MCF 10A (cell line): ENCODE measurements at regions not wholly inside any gene's neighbourhood (a gene's known extent, or its start where the extent isn't known, plus 50 kb on each side); places are given as distances from the start of the nearest gene placed in this dataset.
"Not testable (repeated sequence)": the region's sequence is repeated elsewhere in the genome, so short reads cannot be mapped to it uniquely, and the experiment has no call there.

Experiments used
- BruUV-seq: library from RNA; stranded (reverse); fragments of 400-500 nt; replicated peaks from 2 replicates; lab custom pipeline; 2021; lab: Mats Ljungman, UMichigan
- CTCF ChIA-PET: fragments of 300-600 bp; sonication (Branson Sonifier 250); formaldehyde crosslinking; extraction: SDS; loops from one replicate; lab custom pipeline; 2021; ENCODE audit warnings: antibody characterized with exemption, inconsistent platforms; lab: Yijun Ruan, JAX
- POLR2A ChIA-PET: fragments of 300-600, 350-650 bp; sonication (Branson Sonifier 250); formaldehyde crosslinking; extraction: SDS; loops from one replicate; lab custom pipeline; 2020; ENCODE audit warnings: antibody characterized with exemption, inconsistent platforms; lab: Yijun Ruan, JAX
- DNase-seq: peaks from one replicate; pipeline ENCODE4 v3.0.0-alpha.2; 2018; ENCODE audit not compliant: unreplicated experiment
- H3K27ac Mint-ChIP-seq: one replicate; pipeline ENCODE4 v1.8.0; 2022; ENCODE audit warnings: mild to moderate bottlenecking, low read depth, mixed read lengths; ENCODE audit not compliant: unreplicated experiment
- H3K27me3 Mint-ChIP-seq: one replicate; pipeline ENCODE4 v1.8.0; 2022; ENCODE audit warnings: mixed read lengths; ENCODE audit not compliant: insufficient read depth, unreplicated experiment
- H3K36me3 Mint-ChIP-seq: one replicate; pipeline ENCODE4 v1.8.0; 2022; ENCODE audit warnings: mild to moderate bottlenecking, moderate library complexity, mixed read lengths; ENCODE audit not compliant: insufficient read depth, unreplicated experiment
- H3K4me1 Mint-ChIP-seq: one replicate; pipeline ENCODE4 v1.8.0; 2022; ENCODE audit warnings: mixed read lengths; ENCODE audit not compliant: insufficient read depth, unreplicated experiment
- H3K4me3 Mint-ChIP-seq: one replicate; pipeline ENCODE4 v1.8.0; 2022; ENCODE audit warnings: mild to moderate bottlenecking, moderate library complexity, mixed read lengths; ENCODE audit not compliant: unreplicated experiment
- H3K9me3 Mint-ChIP-seq: one replicate; pipeline ENCODE4 v1.8.0; 2022; ENCODE audit warnings: mixed read lengths; ENCODE audit not compliant: unreplicated experiment
- intact Hi-C: fragments of 100-400 bp; cut with micrococcal nuclease; formaldehyde crosslinking; loops from 2 replicates; pipeline ENCODE4 v1.14.1; 2022
- TF ChIP-seq, protein P1 (sequence below): fragments of 200-600 bp; IDR thresholded peaks from one replicate; pipeline ENCODE4 v1.8.0; 2022; ENCODE audit warnings: antibody characterized with exemption, mild to moderate bottlenecking; ENCODE audit not compliant: unreplicated experiment

DNA sequence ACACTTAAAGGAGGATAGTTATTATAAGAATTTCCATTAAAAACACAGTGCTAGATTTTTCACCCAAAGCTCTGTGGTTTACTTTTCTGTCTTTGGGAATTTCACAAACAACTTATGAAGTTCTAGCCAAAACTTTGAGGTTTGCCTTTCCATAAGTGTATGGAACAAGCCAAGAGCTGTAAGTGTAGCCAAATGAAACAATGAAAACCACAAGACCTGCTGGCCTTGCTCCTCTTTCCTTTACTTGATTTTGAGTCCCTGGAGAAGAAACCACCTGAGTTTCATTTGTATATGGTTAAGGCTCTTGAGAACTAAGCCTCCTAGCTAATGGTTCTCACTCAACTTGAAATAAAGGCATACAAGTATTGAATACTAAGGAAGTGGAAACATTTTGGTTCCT, 365.3 kb upstream of the EPHA3 start:
- no peaks in the 10 kb centered on the region for H3K9me3 Mint-ChIP-seq
- no TSS peak for BruUV-seq
- peaks cover 6% of the 10 kb centered on the region for H3K4me1 Mint-ChIP-seq
- H3K36me3 Mint-ChIP-seq: no peaks in the 10 kb centered on the region
- CTCF ChIA-PET: interaction anchor here (0.6 to 0.7 kb wide), 2 partner anchors 23 to 523 kb away, joined by 3 read pairs; no protein-coding TSS in a partner anchor
- DNase-seq: peak; percentile 16
- intact Hi-C loops: no loop called here
- no peak overlapping the region for H3K27ac Mint-ChIP-seq
- H3K27me3 Mint-ChIP-seq: no peaks in the 10 kb centered on the region
- POLR2A ChIA-PET: interaction anchor here (0.5 to 1.2 kb wide), 2 partner anchors 19 to 64 kb away, joined by 3 to 4 read pairs; no protein-coding TSS in a partner anchor
- TF ChIP-seq, protein P1, sequence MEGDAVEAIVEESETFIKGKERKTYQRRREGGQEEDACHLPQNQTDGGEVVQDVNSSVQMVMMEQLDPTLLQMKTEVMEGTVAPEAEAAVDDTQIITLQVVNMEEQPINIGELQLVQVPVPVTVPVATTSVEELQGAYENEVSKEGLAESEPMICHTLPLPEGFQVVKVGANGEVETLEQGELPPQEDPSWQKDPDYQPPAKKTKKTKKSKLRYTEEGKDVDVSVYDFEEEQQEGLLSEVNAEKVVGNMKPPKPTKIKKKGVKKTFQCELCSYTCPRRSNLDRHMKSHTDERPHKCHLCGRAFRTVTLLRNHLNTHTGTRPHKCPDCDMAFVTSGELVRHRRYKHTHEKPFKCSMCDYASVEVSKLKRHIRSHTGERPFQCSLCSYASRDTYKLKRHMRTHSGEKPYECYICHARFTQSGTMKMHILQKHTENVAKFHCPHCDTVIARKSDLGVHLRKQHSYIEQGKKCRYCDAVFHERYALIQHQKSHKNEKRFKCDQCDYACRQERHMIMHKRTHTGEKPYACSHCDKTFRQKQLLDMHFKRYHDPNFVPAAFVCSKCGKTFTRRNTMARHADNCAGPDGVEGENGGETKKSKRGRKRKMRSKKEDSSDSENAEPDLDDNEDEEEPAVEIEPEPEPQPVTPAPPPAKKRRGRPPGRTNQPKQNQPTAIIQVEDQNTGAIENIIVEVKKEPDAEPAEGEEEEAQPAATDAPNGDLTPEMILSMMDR: no peak
- no peak overlapping the region for H3K4me3 Mint-ChIP-seq

DNA sequence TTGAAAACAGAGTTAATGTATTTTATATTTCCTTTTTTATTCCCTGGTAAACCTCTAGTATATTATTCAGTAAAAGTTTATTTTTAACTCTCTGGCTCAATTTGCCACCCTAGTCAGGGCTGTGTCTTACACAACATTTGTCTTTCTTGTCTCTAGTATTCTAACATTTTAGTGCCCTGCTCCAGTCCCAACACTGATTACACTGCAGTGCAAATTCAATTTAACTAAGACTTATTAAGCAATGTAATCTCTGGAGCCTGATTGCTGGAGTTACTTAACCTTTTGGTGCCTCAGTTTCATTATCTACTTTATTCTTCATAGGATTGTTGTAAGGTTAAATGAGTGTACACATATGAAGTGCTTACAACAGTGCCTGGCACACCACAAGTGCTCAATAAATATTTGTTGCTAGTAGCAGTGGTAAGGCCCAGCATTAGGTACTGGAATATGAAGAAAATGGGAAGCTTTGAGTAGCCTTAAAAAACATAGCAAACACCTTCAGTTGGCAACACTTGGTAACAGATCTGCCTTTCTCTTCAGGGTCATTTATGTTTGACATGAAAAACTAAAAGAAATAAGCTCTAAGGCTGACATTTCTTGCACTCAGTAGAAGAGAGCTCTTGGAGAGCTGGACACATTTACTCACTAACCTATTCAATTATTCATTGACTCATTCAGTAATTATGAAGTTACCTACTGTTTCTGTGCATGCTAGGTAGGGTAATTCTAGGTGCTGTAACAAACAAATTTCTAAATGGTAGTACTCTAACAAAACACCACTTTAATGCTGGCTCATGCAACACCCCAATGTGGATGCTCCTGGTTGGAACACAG, 364.5 kb upstream of the EPHA3 start:
- intact Hi-C loops: no loop called here
- BruUV-seq: no TSS peak
- DNase-seq: no peak
- POLR2A ChIA-PET: interaction anchor here (0.7 to 1.2 kb wide), 2 partner anchors 13 to 18 kb away, joined by 3 to 4 read pairs; no protein-coding TSS in a partner anchor
- no peak overlapping the region for H3K4me3 Mint-ChIP-seq
- peaks cover 2% of the 10 kb centered on the region for H3K9me3 Mint-ChIP-seq
- no peaks in the 10 kb centered on the region for H3K27me3 Mint-ChIP-seq
- TF ChIP-seq, protein P1: no peak
- H3K4me1 Mint-ChIP-seq: peaks cover 6% of the 10 kb centered on the region
- CTCF ChIA-PET: no interaction called here
- no peaks in the 10 kb centered on the region for H3K36me3 Mint-ChIP-seq
- H3K27ac Mint-ChIP-seq: no peak overlapping the region

DNA sequence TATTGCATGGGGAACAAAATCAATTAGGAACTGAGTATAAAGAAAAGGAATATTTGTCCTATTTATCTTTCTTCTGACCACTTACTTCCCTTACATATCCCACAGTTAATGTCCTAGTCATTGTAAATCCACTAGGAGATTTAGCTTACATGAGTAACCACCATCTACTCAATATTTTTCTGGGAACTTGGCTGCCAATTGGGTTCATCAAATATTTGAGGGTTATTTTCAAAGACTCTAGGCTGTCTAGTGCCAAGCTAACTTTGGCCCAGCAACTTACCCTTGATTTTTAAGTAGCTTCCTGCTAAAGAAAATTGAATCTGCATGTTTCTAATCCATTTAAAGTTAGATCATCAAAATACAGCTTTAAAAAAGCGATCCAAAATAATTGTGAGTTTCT, 362.5 kb upstream of the EPHA3 start:
- BruUV-seq: no TSS peak
- H3K4me1 Mint-ChIP-seq: peaks cover 6% of the 10 kb centered on the region
- POLR2A ChIA-PET: no interaction called here
- H3K4me3 Mint-ChIP-seq: no peak overlapping the region
- H3K36me3 Mint-ChIP-seq: no peaks in the 10 kb centered on the region
- H3K27ac Mint-ChIP-seq: no peak overlapping the region
- H3K9me3 Mint-ChIP-seq: peaks cover 8% of the 10 kb centered on the region
- TF ChIP-seq, protein P1: no peak
- intact Hi-C loops: no loop called here
- CTCF ChIA-PET: no interaction called here
- no peaks in the 10 kb centered on the region for H3K27me3 Mint-ChIP-seq
- DNase-seq: no peak

DNA sequence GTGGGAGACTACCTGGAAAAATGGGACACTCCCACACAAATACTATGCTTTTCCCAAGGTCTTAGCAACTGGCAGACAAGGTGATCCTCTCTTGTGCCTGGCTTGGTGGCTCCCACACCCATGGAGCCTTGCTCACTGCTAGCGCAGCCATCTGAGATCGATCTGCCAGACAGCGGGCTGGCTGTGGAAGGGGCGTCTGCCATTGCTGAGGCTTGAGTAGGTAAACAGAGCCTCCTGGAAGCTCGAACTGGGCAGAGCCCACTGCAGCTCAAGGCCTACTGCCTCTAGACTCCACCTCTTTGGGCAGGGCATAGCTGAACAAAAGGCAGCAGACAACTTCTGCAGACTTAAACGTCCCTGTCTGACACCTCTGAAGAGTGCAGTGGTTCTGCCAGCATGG, 360.3 kb upstream of the EPHA3 start:
- POLR2A ChIA-PET, H3K4me3 Mint-ChIP-seq, H3K9me3 Mint-ChIP-seq, DNase-seq, intact Hi-C loops, H3K27me3 Mint-ChIP-seq, H3K36me3 Mint-ChIP-seq, H3K4me1 Mint-ChIP-seq, H3K27ac Mint-ChIP-seq, BruUV-seq: not testable (repeated sequence)
- CTCF ChIA-PET: interaction anchor here (0.5 to 0.6 kb wide), 2 partner anchors 301 to 483 kb away, joined by 3 read pairs; no protein-coding TSS in a partner anchor
